GM12891 (cell line): ENCODE measurements at regions not wholly inside any gene's neighbourhood (a gene's known extent, or its start where the extent isn't known, plus 50 kb on each side); places are given as distances from the start of the nearest gene placed in this dataset.

Experiments used
- PAX5 ChIP-seq: IDR thresholded peaks from 2 replicates; pipeline ENCODE4 v1.6.1; 2011; ENCODE audit warnings: low read length, moderate library complexity, mild to moderate bottlenecking; ENCODE audit not compliant: insufficient read depth, severe bottlenecking
- POLR2A ChIP-seq: IDR thresholded peaks from 2 replicates; pipeline ENCODE4 v1.6.1; 2011; ENCODE audit warnings: low read depth, low read length, control low read depth
- POLR2AphosphoS5 ChIP-seq: IDR thresholded peaks from 2 replicates; pipeline ENCODE4 v1.6.1; 2011; ENCODE audit warnings: low read depth, low read length, control low read depth
- POU2F2 ChIP-seq: IDR thresholded peaks from 2 replicates; pipeline ENCODE4 v1.6.1; 2011; ENCODE audit warnings: low read depth, mild to moderate bottlenecking, control low read depth, low read length, moderate library complexity
- SPI1 ChIP-seq: IDR thresholded peaks from 2 replicates; pipeline ENCODE4 v1.6.1; 2011; ENCODE audit warnings: low read depth, low read length, control low read depth

GRCh38 chr5:112646139-112646936, 91.3 kb upstream of the APC start:
- no peak for TF ChIP-seq POLR2AphosphoS5
- TF ChIP-seq POLR2A = no peak
- no peak for TF ChIP-seq SPI1
- TF ChIP-seq POU2F2 = no peak
- TF ChIP-seq PAX5 = no peak
